IMR-90 (cell line): ENCODE measurements at regions not wholly inside any gene's neighbourhood (a gene's known extent, or its start where the extent isn't known, plus 50 kb on each side); places are given as distances from the start of the nearest gene placed in this dataset.

ENCODE experiments used
- ATAC-seq: fragments of 200-7000 bp; cut with Tn5 transposase; 2 replicates; pipeline ENCODE4 v1.9.1; 2020; ENCODE audit warnings: low read depth, mild to moderate bottlenecking, moderate library complexity
- BruUV-seq: library from RNA; stranded (reverse); fragments of 400-500 nt; replicated peaks from 2 replicates; lab custom pipeline; 2021; lab: Mats Ljungman, UMichigan
- CTCF ChIA-PET: fragments of 300-600 bp; formaldehyde crosslinking; extraction: SDS; loops from one replicate; lab custom pipeline; 2021; ENCODE audit warnings: antibody characterized with exemption; lab: Yijun Ruan, JAX
- POLR2A ChIA-PET: fragments of 300-600 bp; sonication (Branson Sonifier 250); formaldehyde crosslinking; loops from one replicate; lab custom pipeline; 2022; ENCODE audit warnings: antibody characterized with exemption; ENCODE audit not compliant: unreplicated experiment; lab: Charles Lee
- DNase-seq: peaks from one replicate; pipeline ENCODE4 v3.0.0; 2013
- H2AFZ ChIP-seq: replicated peaks from 2 replicates; pipeline ENCODE3; 2013; ENCODE audit warnings: low read length, mild to moderate bottlenecking; ENCODE audit not compliant: poor library complexity
- H2AK5ac ChIP-seq: 2 replicates; pipeline ENCODE4 v1.6.1; 2013; ENCODE audit warnings: low read depth, low read length, inconsistent platforms
- H2AK9ac ChIP-seq: replicated peaks from 2 replicates; pipeline ENCODE3; 2013; ENCODE audit warnings: mild to moderate bottlenecking, low read depth, low read length, moderate library complexity; ENCODE audit not compliant: poor library complexity
- H2BK120ac ChIP-seq: 2 replicates; pipeline ENCODE4 v1.6.1; 2013; ENCODE audit warnings: low read depth, low read length, inconsistent platforms
- H2BK15ac ChIP-seq: 3 replicates; pipeline ENCODE4 v1.6.1; 2013; ENCODE audit warnings: low read depth, low read length, inconsistent platforms
- H2BK20ac ChIP-seq: 2 replicates; pipeline ENCODE4 v1.6.1; 2013; ENCODE audit warnings: low read depth, mild to moderate bottlenecking, inconsistent platforms, low read length, moderate library complexity
- H2BK5ac ChIP-seq: 2 replicates; pipeline ENCODE4 v1.6.1; 2013; ENCODE audit warnings: mild to moderate bottlenecking, low read depth, low read length, inconsistent platforms; ENCODE audit not compliant: poor library complexity, severe bottlenecking
- H3K14ac ChIP-seq: replicated peaks from 2 replicates; pipeline ENCODE4 v1.6.1; 2013; ENCODE audit warnings: low read depth, low read length, inconsistent platforms
- H3K18ac ChIP-seq: 2 replicates; pipeline ENCODE4 v1.6.1; 2013; ENCODE audit warnings: low read depth, low read length, control low read depth
- H3K23ac ChIP-seq: 2 replicates; pipeline ENCODE4 v1.6.1; 2013; ENCODE audit warnings: low read depth, low read length, inconsistent platforms
- H3K27ac ChIP-seq: 2 replicates; pipeline ENCODE4 v1.5.1; 2013; ENCODE audit warnings: mild to moderate bottlenecking, control low read depth, low read length; ENCODE audit not compliant: insufficient read depth
- H3K27me3 ChIP-seq: 2 replicates; pipeline ENCODE4 v1.6.1; 2013; ENCODE audit warnings: low read length; ENCODE audit not compliant: control insufficient read depth, insufficient read depth
- H3K36me3 ChIP-seq: 2 replicates; pipeline ENCODE4 v1.6.1; 2013; ENCODE audit warnings: low read length, mixed read lengths; ENCODE audit not compliant: control insufficient read depth, insufficient read depth
- H3K4ac ChIP-seq: 2 replicates; pipeline ENCODE4 v1.6.1; 2013; ENCODE audit warnings: low read depth, low read length, inconsistent platforms
- H3K4me1 ChIP-seq: 2 replicates; pipeline ENCODE4 v1.6.1; 2013; ENCODE audit warnings: low read length, mixed read lengths; ENCODE audit not compliant: control insufficient read depth, insufficient read depth
- H3K4me2 ChIP-seq: 2 replicates; pipeline ENCODE4 v1.6.1; 2013; ENCODE audit warnings: low read depth, mild to moderate bottlenecking, control low read depth, low read length, moderate library complexity
- H3K4me3 ChIP-seq: 2 replicates; pipeline ENCODE4 v1.5.1; 2013; ENCODE audit warnings: low read depth, mild to moderate bottlenecking, control low read depth, low read length, moderate library complexity; ENCODE audit not compliant: insufficient read depth
- H3K56ac ChIP-seq: 2 replicates; pipeline ENCODE4 v1.6.1; 2013; ENCODE audit warnings: low read length, inconsistent platforms; ENCODE audit not compliant: insufficient read depth; ENCODE audit errors: extremely low read depth
- H3K79me1 ChIP-seq, 2 experiments: 2 replicates each; pipeline ENCODE4 v1.6.1; 2013; ENCODE audit warnings: low read length in 2 of 2, inconsistent platforms in 1 of 2, low read depth in 1 of 2
- H3K9ac ChIP-seq: 2 replicates; pipeline ENCODE4 v1.6.1; 2013; ENCODE audit warnings: low read depth, low read length, control low read depth
- H3K9me1 ChIP-seq: 2 replicates; pipeline ENCODE4 v1.6.1; 2013; ENCODE audit warnings: low read length, inconsistent platforms; ENCODE audit not compliant: insufficient read depth
- H3K9me3 ChIP-seq: 2 replicates; pipeline ENCODE4 v1.6.1; 2013; ENCODE audit warnings: low read length; ENCODE audit not compliant: control insufficient read depth, insufficient read depth
- H4K20me1 ChIP-seq: 2 replicates; pipeline ENCODE4 v1.6.1; 2013; ENCODE audit warnings: low read length, inconsistent platforms; ENCODE audit not compliant: insufficient read depth
- H4K5ac ChIP-seq: 2 replicates; pipeline ENCODE4 v1.6.1; 2013; ENCODE audit warnings: mild to moderate bottlenecking, low read depth, low read length, control low read depth
- H4K8ac ChIP-seq, 2 experiments: 2 replicates each; pipeline ENCODE4 v1.6.1; 2013; ENCODE audit warnings: low read depth in 2 of 2, low read length in 2 of 2, control low read depth in 1 of 2, inconsistent platforms in 1 of 2
- H4K91ac ChIP-seq: 2 replicates; pipeline ENCODE4 v1.6.1; 2013; ENCODE audit warnings: low read depth, low read length, inconsistent platforms; ENCODE audit not compliant: insufficient read depth
- BHLHE40 ChIP-seq: fragments of 150-350 bp; IDR thresholded peaks from 2 replicates; pipeline ENCODE4 v1.6.1; 2016; ENCODE audit warnings: mild to moderate bottlenecking, low read depth, low read length
- CEBPB ChIP-seq: IDR thresholded peaks from 2 replicates; pipeline ENCODE4 v1.6.1; 2012; ENCODE audit warnings: low read depth, low read length, improper control_type of control experiment
- CHD1 ChIP-seq: IDR thresholded peaks from 2 replicates; pipeline ENCODE4 v1.6.1; 2012; ENCODE audit warnings: low read depth, low read length, improper control_type of control experiment
- ELK1 ChIP-seq: fragments of 150-350 bp; IDR thresholded peaks from 2 replicates; pipeline ENCODE4 v1.6.1; 2016; ENCODE audit warnings: low read depth, mild to moderate bottlenecking, low read length, moderate library complexity, borderline replicate concordance
- MAFK ChIP-seq: IDR thresholded peaks from 2 replicates; pipeline ENCODE4 v1.6.1; 2012; ENCODE audit warnings: low read depth, low read length, improper control_type of control experiment
- MAZ ChIP-seq: IDR thresholded peaks from 2 replicates; pipeline ENCODE4 v1.6.1; 2012; ENCODE audit warnings: low read depth, mild to moderate bottlenecking, low read length, improper control_type of control experiment, moderate library complexity, borderline replicate concordance
- MXI1 ChIP-seq: IDR thresholded peaks from 2 replicates; pipeline ENCODE4 v1.6.1; 2012; ENCODE audit warnings: low read depth, mild to moderate bottlenecking, low read length, moderate library complexity, borderline replicate concordance
- NFE2L2 ChIP-seq: fragments of 150-350 bp; IDR thresholded peaks from 2 replicates; pipeline ENCODE4 v1.6.1; 2016; ENCODE audit warnings: low read depth, mild to moderate bottlenecking, low read length
- POLR2A ChIP-seq: IDR thresholded peaks from 2 replicates; pipeline ENCODE4 v1.6.1; 2012; ENCODE audit warnings: mild to moderate bottlenecking, low read depth, low read length
- RAD21 ChIP-seq: IDR thresholded peaks from 2 replicates; pipeline ENCODE4 v1.6.1; 2012; ENCODE audit warnings: low read length, improper control_type of control experiment
- RCOR1 ChIP-seq: IDR thresholded peaks from 2 replicates; pipeline ENCODE4 v1.6.1; 2012; ENCODE audit warnings: mild to moderate bottlenecking, low read length, improper control_type of control experiment; ENCODE audit not compliant: insufficient replicate concordance
- RFX5 ChIP-seq: IDR thresholded peaks from 2 replicates; pipeline ENCODE4 v1.8.0; 2012; ENCODE audit warnings: low read depth, mild to moderate bottlenecking, low read length, moderate library complexity
- SMC3 ChIP-seq: fragments of 150-350 bp; IDR thresholded peaks from 2 replicates; pipeline ENCODE4 v1.6.1; 2016; ENCODE audit warnings: low read depth, mild to moderate bottlenecking, antibody characterized with exemption, low read length, moderate library complexity
- WGBS, 2 experiments: methylation state at CpG; one replicate each; pipeline versions ENCODE4 v1.1.5 to v1.1.7; 2013; ENCODE audit warnings: missing lambda C conversion rate in 2 of 2; ENCODE audit not compliant: insufficient read length in 1 of 2; ENCODE audit errors: extremely low coverage in 2 of 2; 5-methylcytosine and 5-hydroxymethylcytosine counted together
- dilution Hi-C: fragments of 300-500 bp; cut with HindIII; formaldehyde crosslinking; loops from one replicate; pipeline ENCODE4 v1.14.3; 2018; ENCODE audit warnings: low sequenced_read_pairs; ENCODE audit not compliant: unreplicated experiment
- in situ Hi-C: fragments of 300-500 bp; cut with MboI; formaldehyde crosslinking; loops from 3 replicates; pipeline ENCODE4 v1.14.3; 2019; ENCODE audit warnings: low sequenced_read_pairs, inconsistent platforms, mixed read lengths
- intact Hi-C: fragments of 100-400 bp; cut with micrococcal nuclease; formaldehyde crosslinking; loops from 2 replicates; pipeline ENCODE4 v1.10.0; 2022
- TF ChIP-seq, protein P1 (sequence below): conservative IDR thresholded peaks from 2 replicates; pipeline ENCODE4 v1.5.1; 2012; ENCODE audit warnings: mild to moderate bottlenecking, low read depth, low read length, improper control_type of control experiment
- TF ChIP-seq, protein P2 (sequence below): fragments of 150-350 bp; IDR thresholded peaks from 2 replicates; pipeline ENCODE4 v1.6.1; 2017; ENCODE audit warnings: mild to moderate bottlenecking, antibody characterized with exemption, low read length, low read depth

GRCh38 chr4:176393306-176394013, 73.7 kb downstream of the SPCS3 start:
- Histone ChIP-seq H3K36me3 (no peaks in the 10 kb centered on the region), H3K9me3 (no peaks in the 10 kb centered on the region), H3K4me3 (no peak overlapping the region), H3K79me1 (no peaks in the 10 kb centered on the region), H3K4ac (peak overlapping the region; percentile 50; the same call in 1 of the 2 replicates), H2BK15ac (no peak overlapping the region), H3K14ac (peak overlapping the region; percentile 65; the same call in 1 of the 2 replicates), H2BK5ac (no peak overlapping the region), H2BK120ac (0 out of 2 replicates have a peak overlapping the region, but pooled peaks have one; percentile 4), H4K20me1 (no peaks in the 10 kb centered on the region), H4K8ac (no peak overlapping the region), H3K4me2 (peak overlapping the region; percentile 47), H2AFZ (peak overlapping the region; percentile 86), H3K56ac (no peak overlapping the region), H3K4me1 (peaks cover 3% of the 10 kb centered on the region), H4K5ac (no peak overlapping the region; the same call in 1 of the 2 replicates), H2BK20ac (no peak overlapping the region), H3K9ac (no peak overlapping the region), H2AK9ac (peak overlapping the region; percentile 79), H3K9me1 (peaks cover 3% of the 10 kb centered on the region; the same call in 1 of the 2 replicates), H3K23ac (peak overlapping the region; percentile 10; the same call in 1 of the 2 replicates), H3K27me3 (no peaks in the 10 kb centered on the region), H4K91ac (no peak overlapping the region), H3K18ac (peak overlapping the region; percentile 36; the same call in 1 of the 2 replicates), H2AK5ac (no peak overlapping the region; the same call in 1 of the 2 replicates), H3K27ac (peak overlapping the region; percentile 31; the same call in 1 of the 2 replicates)
- peak; percentile 58 for DNase-seq
- in situ Hi-C loops = loop anchor here (25.0 kb wide), 2 partner anchors 269 to 394 kb away; partner anchors contain the start of gene VEGFC
- WGBS, 2 experiments = no CpG with 5 or more reads among the region's 4 CpGs
- ChIA-PET CTCF (no interaction called here), POLR2A (no interaction called here)
- dilution Hi-C loops = no loop called here
- intact Hi-C loops = no loop called here
- ATAC-seq = peak; percentile 80
- BruUV-seq = no TSS peak
- TF ChIP-seq RCOR1 = no peak
- no peak for TF ChIP-seq MAFK
- no peak for TF ChIP-seq ELK1
- no peak for TF ChIP-seq CHD1
- TF ChIP-seq CEBPB = no peak
- TF ChIP-seq, protein P1, sequence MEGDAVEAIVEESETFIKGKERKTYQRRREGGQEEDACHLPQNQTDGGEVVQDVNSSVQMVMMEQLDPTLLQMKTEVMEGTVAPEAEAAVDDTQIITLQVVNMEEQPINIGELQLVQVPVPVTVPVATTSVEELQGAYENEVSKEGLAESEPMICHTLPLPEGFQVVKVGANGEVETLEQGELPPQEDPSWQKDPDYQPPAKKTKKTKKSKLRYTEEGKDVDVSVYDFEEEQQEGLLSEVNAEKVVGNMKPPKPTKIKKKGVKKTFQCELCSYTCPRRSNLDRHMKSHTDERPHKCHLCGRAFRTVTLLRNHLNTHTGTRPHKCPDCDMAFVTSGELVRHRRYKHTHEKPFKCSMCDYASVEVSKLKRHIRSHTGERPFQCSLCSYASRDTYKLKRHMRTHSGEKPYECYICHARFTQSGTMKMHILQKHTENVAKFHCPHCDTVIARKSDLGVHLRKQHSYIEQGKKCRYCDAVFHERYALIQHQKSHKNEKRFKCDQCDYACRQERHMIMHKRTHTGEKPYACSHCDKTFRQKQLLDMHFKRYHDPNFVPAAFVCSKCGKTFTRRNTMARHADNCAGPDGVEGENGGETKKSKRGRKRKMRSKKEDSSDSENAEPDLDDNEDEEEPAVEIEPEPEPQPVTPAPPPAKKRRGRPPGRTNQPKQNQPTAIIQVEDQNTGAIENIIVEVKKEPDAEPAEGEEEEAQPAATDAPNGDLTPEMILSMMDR = no peak
- TF ChIP-seq, protein P2, sequence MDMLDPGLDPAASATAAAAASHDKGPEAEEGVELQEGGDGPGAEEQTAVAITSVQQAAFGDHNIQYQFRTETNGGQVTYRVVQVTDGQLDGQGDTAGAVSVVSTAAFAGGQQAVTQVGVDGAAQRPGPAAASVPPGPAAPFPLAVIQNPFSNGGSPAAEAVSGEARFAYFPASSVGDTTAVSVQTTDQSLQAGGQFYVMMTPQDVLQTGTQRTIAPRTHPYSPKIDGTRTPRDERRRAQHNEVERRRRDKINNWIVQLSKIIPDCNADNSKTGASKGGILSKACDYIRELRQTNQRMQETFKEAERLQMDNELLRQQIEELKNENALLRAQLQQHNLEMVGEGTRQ = no peak
- no peak for TF ChIP-seq MAZ
- no peak for TF ChIP-seq MXI1
- no peak for TF ChIP-seq SMC3
- no peak for TF ChIP-seq RAD21
- TF ChIP-seq BHLHE40 = no peak
- no peak for TF ChIP-seq RFX5
- no peak for TF ChIP-seq POLR2A
- TF ChIP-seq NFE2L2 = no peak
